Retinal pigment epithelial cell (primary cell): ENCODE measurements at regions not wholly inside any gene's neighbourhood (a gene's known extent, or its start where the extent isn't known, plus 50 kb on each side); places are given as distances from the start of the nearest gene placed in this dataset.

Experiments
- DNase-seq: peaks from one replicate; pipeline ENCODE4 v3.0.0-alpha.2; 2010; ENCODE audit warnings: low read depth
- H3K4me3 ChIP-seq: 2 replicates; pipeline ENCODE4 v1.5.1; 2011; ENCODE audit warnings: mild to moderate bottlenecking, low read length, control low read depth, moderate library complexity
- CTCF ChIP-seq: conservative IDR thresholded peaks from 2 replicates; pipeline ENCODE4 v1.5.1; 2011; ENCODE audit warnings: low read depth, low read length, control low read depth, inconsistent platforms

- TF ChIP-seq CTCF, result no peak
- no peak overlapping the region for H3K4me3 ChIP-seq
- no peak for DNase-seq
These were observed 52.6 kb upstream of the PPARGC1A start for GRCh38 chr4:23942471-23942870.
